IPS-15b (cell line): ENCODE measurements at regions not wholly inside any gene's neighbourhood (a gene's known extent, or its start where the extent isn't known, plus 50 kb on each side); places are given as distances from the start of the nearest gene placed in this dataset.
A peak's percentile ranks its signal among the peaks of the same experiment; 100 is the strongest.

Experiments
- H3K27me3 ChIP-seq: one replicate; pipeline ENCODE4 v1.6.1; 2013; ENCODE audit warnings: low read length; ENCODE audit not compliant: control insufficient read depth, insufficient read depth
- H3K36me3 ChIP-seq: one replicate; pipeline ENCODE4 v1.6.1; 2013; ENCODE audit warnings: low read length; ENCODE audit not compliant: control insufficient read depth, insufficient read depth
- H3K4me1 ChIP-seq: one replicate; pipeline ENCODE4 v1.6.1; 2013; ENCODE audit warnings: mild to moderate bottlenecking, low read length; ENCODE audit not compliant: control insufficient read depth, insufficient read depth
- H3K4me3 ChIP-seq: one replicate; pipeline ENCODE4 v1.5.1; 2013; ENCODE audit warnings: low read depth, low read length
- H3K9ac ChIP-seq: one replicate; pipeline ENCODE4 v1.6.1; 2013; ENCODE audit warnings: low read depth, mild to moderate bottlenecking, low read length
- H3K9me3 ChIP-seq: one replicate; pipeline ENCODE4 v1.6.1; 2013; ENCODE audit warnings: mild to moderate bottlenecking, low read length; ENCODE audit not compliant: control insufficient read depth, insufficient read depth

DNA sequence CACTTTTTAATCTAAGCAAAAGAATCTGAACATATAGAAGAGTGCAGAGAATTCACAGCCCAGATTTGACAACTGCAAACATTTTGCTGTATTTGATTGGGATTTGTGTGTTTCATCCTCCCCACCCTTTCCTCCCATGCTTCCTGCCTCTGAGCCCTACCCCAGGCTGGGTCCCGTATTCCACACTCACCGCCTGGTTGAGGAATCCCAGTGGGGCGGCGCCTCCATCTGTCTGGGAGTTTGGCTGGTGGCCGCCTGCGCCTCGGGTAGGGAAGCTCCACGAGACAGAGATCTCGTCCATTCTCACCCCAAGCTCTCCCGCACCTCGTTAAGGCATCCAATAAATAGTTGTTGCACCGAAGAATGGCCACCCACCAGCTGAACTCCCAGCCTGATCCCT, 70.7 kb upstream of the SLC22A11 start:
- H3K36me3 ChIP-seq: no peaks in the 10 kb centered on the region
- peaks cover 6% of the 10 kb centered on the region for H3K27me3 ChIP-seq
- H3K9me3 ChIP-seq: no peaks in the 10 kb centered on the region
- no peak overlapping the region for H3K9ac ChIP-seq
- H3K4me1 ChIP-seq: peaks cover 3% of the 10 kb centered on the region
- H3K4me3 ChIP-seq: no peak overlapping the region

DNA sequence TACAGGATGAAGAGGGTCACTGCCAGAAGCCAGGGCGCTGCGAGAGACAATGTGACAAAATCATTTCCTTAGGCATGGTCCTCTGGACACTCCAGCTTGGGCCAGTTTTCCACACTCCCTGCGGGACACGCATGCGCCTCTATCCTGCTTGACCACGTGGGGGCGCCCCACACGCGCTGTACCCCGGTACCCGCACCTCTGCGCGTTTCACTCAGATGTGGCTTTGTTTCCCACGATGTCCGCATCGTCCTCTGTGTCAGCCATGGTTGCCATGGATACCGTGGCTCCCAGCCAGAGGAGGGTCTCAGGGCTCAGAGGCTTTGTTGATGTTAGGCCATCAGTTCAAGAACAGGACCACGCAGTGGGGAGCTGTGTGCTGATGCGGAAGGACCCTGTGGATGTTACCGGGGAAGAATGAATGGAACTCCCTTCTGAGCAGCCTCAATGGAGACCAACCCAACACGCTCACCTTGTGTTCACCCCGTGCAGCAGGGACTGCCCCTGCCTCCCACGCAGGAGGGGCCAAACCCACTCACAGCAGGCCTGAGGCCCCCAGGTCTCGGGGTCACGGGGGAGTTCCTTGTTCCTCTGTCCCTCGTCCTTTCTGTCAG, 65.8 kb upstream of the SLC22A11 start:
- no peaks in the 10 kb centered on the region for H3K36me3 ChIP-seq
- H3K4me1 ChIP-seq: no peaks in the 10 kb centered on the region
- no peaks in the 10 kb centered on the region for H3K9me3 ChIP-seq
- H3K27me3 ChIP-seq: peaks cover 17% of the 10 kb centered on the region
- H3K9ac ChIP-seq: no peak overlapping the region
- peak overlapping the region; percentile 23 for H3K4me3 ChIP-seq

DNA sequence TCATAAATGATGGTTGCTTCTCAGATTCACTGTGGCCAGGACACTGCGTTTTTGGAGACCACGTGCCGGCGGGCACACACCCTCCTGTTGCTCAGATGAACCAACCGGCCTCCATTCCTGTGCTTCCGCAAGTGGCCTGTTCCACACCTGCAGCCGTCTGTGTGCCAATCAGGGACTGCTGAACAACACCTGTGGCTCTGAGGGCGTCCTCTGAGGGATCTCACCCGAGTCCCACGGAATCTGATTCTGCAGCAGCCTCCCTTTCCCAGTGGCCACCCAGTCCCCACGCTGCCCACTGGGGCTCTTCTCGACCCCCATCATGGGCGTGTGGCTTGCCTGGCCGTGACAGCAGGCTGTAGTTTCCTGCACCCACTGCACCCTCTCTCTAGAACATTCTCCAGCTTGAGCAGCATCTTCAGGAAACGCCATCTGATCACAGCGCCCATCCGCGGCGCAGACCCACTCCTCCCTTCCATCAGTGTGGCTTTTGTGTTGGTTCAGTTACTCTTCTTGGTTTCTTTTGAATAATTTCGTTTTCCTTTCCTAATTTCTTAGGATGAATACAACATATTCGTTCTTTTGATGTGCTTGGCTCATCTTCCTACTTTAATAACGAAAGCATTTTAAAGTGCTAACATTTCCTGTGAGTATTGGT, 65.1 kb upstream of the SLC22A11 start:
- Histone ChIP-seq H3K9me3 (no peaks in the 10 kb centered on the region), H3K4me1 (no peaks in the 10 kb centered on the region), H3K9ac (no peak overlapping the region), H3K27me3 (peaks cover 17% of the 10 kb centered on the region), H3K4me3 (no peak overlapping the region), H3K36me3 (no peaks in the 10 kb centered on the region)

DNA sequence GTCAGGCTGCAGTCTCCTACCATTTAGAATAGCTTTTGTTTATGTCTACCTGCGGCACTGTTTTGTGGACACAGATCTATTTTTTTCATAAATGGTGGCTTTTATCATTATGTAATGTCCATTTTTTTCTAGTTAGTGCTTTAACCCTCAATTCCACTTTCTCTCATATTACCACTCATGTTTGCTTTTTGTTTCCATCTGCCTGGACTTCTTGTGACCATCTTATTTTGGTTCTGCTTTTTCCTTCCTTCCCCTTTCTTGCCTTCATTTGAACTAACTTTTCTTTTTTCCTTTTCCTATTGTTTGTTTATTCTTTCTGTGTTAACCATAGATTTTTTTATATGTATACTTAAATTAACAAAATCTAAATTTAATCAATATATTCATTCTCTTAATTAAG, 63.2 kb upstream of the SLC22A11 start:
- Histone ChIP-seq H3K9me3 (no peaks in the 10 kb centered on the region), H3K27me3 (peaks cover 17% of the 10 kb centered on the region), H3K36me3 (no peaks in the 10 kb centered on the region), H3K4me3 (no peak overlapping the region), H3K4me1 (no peaks in the 10 kb centered on the region), H3K9ac (no peak overlapping the region)

DNA sequence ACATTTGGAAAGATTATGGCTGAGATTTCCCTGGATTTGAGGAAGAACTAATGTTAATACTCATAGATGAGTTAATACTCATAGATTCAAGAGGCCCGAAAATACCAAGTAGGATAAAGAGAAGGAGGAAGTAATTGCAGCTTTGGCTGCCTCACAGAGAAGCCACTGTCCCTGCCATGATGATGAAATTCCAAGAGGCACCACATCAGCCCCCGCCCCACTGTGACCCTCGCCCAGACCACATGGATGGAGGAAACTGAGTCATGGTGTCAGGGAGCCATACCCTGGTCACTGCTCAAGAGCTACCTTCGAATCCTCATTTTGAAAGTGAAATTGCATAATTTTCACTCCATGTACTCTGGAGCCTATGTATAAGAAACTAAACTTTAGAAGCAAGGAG, 57.6 kb upstream of the SLC22A11 start:
- H3K9me3 ChIP-seq: no peaks in the 10 kb centered on the region
- H3K9ac ChIP-seq: no peak overlapping the region
- H3K4me3 ChIP-seq: no peak overlapping the region
- no peaks in the 10 kb centered on the region for H3K4me1 ChIP-seq
- H3K27me3 ChIP-seq: peaks cover 2% of the 10 kb centered on the region
- no peaks in the 10 kb centered on the region for H3K36me3 ChIP-seq

DNA sequence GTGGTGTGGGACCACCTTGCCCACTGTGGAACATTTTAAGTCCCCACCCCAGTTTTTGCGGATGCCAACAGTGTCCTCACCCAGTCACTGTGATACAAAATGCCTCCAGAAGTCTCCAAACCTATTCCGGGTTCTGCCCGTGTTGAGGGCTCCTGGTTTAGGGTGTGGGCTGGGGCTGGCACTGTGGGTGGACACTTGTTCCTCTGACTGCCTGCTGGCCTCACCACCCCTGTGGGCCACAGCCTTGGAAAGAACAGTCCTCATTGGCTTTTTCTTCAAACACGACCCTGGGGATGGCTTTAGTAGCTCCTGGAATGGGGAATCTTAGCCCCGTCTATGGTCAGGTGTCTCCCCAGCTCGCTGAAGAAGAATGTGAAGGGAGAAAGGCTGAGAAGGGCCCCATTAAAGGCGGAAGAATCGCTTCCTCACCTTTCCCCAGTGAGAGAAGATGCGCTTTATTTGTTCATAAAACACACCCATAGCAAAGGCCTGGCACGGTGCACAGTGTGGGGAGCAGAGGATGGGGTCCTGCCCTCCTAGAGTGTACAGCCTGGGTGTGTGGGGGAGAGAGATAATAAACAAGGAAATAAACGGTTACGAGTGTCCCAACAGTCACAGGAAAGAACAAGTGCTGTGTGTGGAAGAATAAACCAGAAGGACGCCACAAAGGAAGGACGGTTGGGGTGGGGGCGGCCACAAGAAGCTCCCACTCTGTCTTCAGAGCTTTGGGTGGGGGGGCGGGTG, 56.3 kb upstream of the SLC22A11 start:
- Histone ChIP-seq H3K4me1 (no peaks in the 10 kb centered on the region), H3K4me3 (no peak overlapping the region), H3K9me3 (no peaks in the 10 kb centered on the region), H3K9ac (no peak overlapping the region), H3K27me3 (no peaks in the 10 kb centered on the region), H3K36me3 (no peaks in the 10 kb centered on the region)

DNA sequence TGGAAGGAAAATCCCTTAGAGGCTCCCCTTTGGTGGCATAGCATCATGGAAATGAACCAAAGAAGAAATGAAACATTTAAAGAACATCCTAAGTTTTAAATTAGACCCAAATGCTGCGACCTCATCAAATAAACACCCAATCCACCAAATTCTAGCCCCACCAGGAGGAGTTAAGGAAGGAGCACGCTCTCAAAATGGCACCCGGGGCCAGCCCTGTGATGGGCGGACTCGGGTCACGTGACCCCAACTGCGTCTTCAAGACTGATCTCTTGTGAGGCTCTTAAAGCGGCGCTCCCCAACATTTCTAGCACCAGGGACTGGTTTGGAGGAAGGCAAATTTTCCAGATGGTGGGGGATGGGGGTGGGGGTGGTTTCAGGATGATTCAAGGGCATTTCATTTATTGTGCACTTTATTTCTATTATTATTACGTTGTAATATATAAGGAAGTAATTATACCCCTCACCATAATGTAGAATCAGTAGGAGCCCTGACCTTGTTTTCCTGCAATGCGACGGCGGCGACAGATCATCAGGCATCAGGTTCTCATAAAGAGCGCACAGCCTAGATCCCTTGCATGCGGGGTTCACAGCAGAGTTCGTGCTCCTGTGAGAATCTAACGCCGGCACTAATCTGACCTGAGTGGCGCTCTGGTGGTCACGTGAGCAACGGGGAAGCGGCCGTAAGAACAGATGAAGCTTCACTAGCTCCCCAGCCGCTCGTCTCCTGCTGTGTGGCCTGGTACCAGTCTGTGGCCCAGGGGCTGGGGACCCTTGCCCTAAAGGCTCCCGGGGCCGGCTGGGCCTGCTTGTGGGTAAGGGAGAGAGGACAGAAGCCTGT, 55.3 kb upstream of the SLC22A11 start:
- Histone ChIP-seq H3K9me3 (no peaks in the 10 kb centered on the region), H3K9ac (no peak overlapping the region), H3K36me3 (no peaks in the 10 kb centered on the region), H3K27me3 (no peaks in the 10 kb centered on the region), H3K4me3 (no peak overlapping the region), H3K4me1 (no peaks in the 10 kb centered on the region)

DNA sequence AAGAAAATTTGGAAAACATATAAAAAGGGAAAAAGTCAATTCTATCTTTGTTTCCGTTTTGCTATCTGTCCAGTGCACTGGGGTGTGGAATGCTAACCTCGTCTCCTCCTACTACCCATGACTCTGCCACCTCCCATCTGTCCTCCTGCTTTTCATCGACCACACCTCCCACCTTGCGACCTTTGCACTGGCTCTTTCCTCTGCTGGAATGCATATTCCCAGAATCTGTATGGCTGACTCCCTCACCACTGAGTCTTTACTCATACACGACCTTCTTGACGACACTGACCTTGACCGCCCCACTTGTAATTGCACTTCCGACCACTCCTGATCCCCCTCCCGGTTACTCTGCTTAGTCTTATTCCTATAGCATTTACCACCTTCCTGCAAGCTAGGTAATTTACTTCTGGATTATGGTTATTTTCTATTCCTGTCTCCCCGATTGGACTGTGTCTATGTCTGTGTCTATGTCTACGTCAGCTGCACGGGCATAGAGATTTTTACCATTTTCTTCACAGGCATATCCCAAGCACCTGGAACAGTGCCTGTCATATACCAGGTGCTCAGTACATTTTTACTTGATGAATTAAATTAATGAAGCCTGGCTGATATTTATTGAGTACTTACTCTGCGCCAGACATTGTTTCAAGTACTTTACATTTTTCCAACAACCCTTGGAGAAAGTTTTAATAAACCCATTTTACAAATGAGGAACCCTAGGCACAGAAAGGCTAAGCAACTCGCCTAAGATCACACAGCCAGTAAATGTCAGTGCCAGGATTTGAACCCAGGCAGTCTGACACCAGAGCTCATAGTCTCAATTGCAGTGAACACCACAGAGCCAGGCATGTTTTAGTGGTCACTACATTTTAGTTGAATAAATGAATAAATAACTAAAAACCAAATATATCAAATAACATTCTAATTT, 54.0 kb upstream of the SLC22A11 start:
- H3K4me1 ChIP-seq: no peaks in the 10 kb centered on the region
- no peak overlapping the region for H3K4me3 ChIP-seq
- H3K36me3 ChIP-seq: no peaks in the 10 kb centered on the region
- no peaks in the 10 kb centered on the region for H3K9me3 ChIP-seq
- H3K27me3 ChIP-seq: peaks cover 2% of the 10 kb centered on the region
- no peak overlapping the region for H3K9ac ChIP-seq

DNA sequence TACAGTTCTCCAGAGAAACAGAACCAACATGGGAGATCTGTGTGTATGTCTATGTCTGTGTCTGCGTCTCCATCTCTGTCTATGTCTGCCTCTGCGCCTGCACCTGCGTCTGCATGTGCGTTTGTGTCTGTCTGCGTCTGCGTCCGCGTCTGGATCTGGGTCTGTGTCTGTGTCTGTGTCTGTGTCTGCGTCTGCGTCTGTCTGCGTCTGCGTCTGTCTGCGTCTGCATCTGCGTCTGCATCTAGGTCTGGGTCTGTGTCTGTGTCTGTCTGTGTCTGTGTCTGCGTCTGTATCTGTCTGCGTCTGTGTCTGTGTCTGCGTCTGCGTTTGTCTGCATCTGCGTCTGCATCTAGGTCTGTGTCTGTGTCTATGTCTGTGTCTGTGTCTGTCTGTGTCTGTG, 53.1 kb upstream of the SLC22A11 start:
- Histone ChIP-seq H3K4me1 (no peaks in the 10 kb centered on the region), H3K9ac (no peak overlapping the region), H3K9me3 (no peaks in the 10 kb centered on the region), H3K36me3 (no peaks in the 10 kb centered on the region), H3K4me3 (no peak overlapping the region), H3K27me3 (peaks cover 2% of the 10 kb centered on the region)

DNA sequence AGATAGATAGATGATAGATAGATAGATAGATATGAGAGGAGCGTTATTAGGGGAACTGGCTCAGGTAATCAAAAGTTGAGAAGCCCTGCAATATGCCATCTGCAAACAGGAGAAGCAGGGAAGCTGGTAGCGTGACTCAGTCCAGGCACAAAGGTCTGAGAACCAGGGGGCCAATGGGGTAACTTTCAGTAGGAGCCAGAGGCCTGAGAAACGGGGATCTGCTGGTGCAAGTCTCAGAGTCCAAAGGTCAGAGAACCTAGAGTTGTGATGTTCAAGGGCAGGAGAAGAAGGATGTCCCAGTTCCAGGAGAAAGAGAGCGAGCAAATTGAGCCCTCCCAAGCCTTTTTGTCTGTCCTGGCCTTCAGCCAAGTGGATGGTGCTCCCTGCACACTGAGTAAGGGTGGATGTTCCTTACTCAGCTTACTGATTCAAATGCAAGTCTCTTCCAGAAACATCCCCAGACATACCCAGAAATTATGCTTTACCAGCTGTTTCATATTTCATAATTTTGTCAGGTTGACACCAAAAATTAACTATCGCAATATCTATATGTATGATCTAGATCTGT, 52.5 kb upstream of the SLC22A11 start:
- no peaks in the 10 kb centered on the region for H3K4me1 ChIP-seq
- H3K36me3 ChIP-seq: no peaks in the 10 kb centered on the region
- no peak overlapping the region for H3K9ac ChIP-seq
- H3K27me3 ChIP-seq: peaks cover 2% of the 10 kb centered on the region
- H3K9me3 ChIP-seq: no peaks in the 10 kb centered on the region
- no peak overlapping the region for H3K4me3 ChIP-seq
